ENCODE measurements at regions not wholly inside any gene's neighbourhood (a gene's known extent, or its start where the extent isn't known, plus 50 kb on each side); places are given as distances from the start of the nearest gene placed in this dataset.

GRCh38 chr16:51408357-51408756, 257.3 kb upstream of the SALL1 start:
- TF ChIP-seq POLR2A (IDR thresholded peaks at IDR 0.05) (no peak), CTCF (IDR thresholded peaks at IDR 0.05) (no peak)

Data from uterus (tissue), 2 donors.